ENCODE measurements at regions not wholly inside any gene's neighbourhood (a gene's known extent, or its start where the extent isn't known, plus 50 kb on each side); places are given as distances from the start of the nearest gene placed in this dataset.

- TF ChIP-seq REST (IDR thresholded peaks at IDR 0.05; ENCODE audit: borderline replicate concordance) = 0 out of 2 replicates have a peak, but pooled peaks have one; percentile 12
- TF ChIP-seq REST (CRISPR knock-in tag; IDR thresholded peaks at IDR 0.05; ENCODE audit: low read depth) = no peak
- TF ChIP-seq LCOR (CRISPR knock-in tag; IDR thresholded peaks at IDR 0.05) = no peak
Observed at GRCh38 chr11:19344661-19345518, 104.1 kb upstream of the E2F8 start (continued).
